ENCODE measurements at regions not wholly inside any gene's neighbourhood (a gene's known extent, or its start where the extent isn't known, plus 50 kb on each side); places are given as distances from the start of the nearest gene placed in this dataset.

DNA sequence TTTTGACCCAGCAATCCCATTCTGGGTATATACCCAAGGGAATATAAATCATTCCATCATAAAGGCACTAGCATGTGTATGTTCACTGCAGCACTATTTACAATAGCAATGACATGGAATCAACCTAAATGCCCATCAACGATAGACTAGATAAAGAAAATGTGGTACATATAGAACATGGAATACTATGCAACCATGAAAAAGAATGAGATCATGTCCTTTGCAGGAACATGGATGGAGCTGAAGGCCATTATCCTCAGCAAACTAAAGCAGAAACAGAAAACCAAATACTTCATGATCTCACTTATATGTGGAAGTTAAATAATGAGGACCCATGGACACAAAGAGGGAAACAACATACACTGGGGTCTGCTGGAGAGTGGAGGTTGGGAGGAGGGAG lies 58.0 kb upstream of the STARD3NL start:
- intact Hi-C loops (cut with micrococcal nuclease) = no loop called here

More for the DNA sequence above, 58.0 kb upstream of the STARD3NL start:
- BruUV-seq (replicated peaks) = no TSS peak
- Histone ChIP-seq H3K4me1 (ENCODE audit: control insufficient read depth, insufficient read depth, low read length) (no peaks in the 10 kb centered on the region), H2BK20ac (ENCODE audit: low read depth, low read length) (no peak overlapping the region), H2AFZ (replicated peaks; ENCODE audit: low read length, poor library complexity) (no peak overlapping the region), H4K91ac (ENCODE audit: insufficient read depth, low read depth, low read length) (no peak overlapping the region), H3K9me3 (ENCODE audit: control insufficient read depth, insufficient read depth, low read length) (no peaks in the 10 kb centered on the region), H3K9me1 (ENCODE audit: insufficient read depth, low read length) (no peaks in the 10 kb centered on the region), H3K56ac (ENCODE audit: extremely low read depth, insufficient read depth, low read length) (no peak overlapping the region), H3K18ac (ENCODE audit: low read depth, low read length) (no peak overlapping the region), H2BK120ac (ENCODE audit: low read depth, low read length) (no peak overlapping the region), H3K14ac (replicated peaks; ENCODE audit: low read depth, low read length) (no peak overlapping the region), H2BK5ac (ENCODE audit: low read depth, low read length, poor library complexity, severe bottlenecking) (no peak overlapping the region), H3K36me3 (ENCODE audit: control insufficient read depth, insufficient read depth, low read length) (no peaks in the 10 kb centered on the region), H2AK9ac (replicated peaks; ENCODE audit: low read depth, low read length, poor library complexity) (no peak overlapping the region), H3K27me3 (ENCODE audit: control insufficient read depth, insufficient read depth, low read length) (no peaks in the 10 kb centered on the region; the same call in 1 of the 2 replicates), H4K5ac (ENCODE audit: low read depth, low read length) (no peak overlapping the region), H3K23ac (ENCODE audit: low read depth, low read length) (no peak overlapping the region), H2BK15ac (ENCODE audit: low read depth, low read length) (no peak overlapping the region), H3K27ac (ENCODE audit: insufficient read depth, low read length) (no peak overlapping the region), H4K20me1 (ENCODE audit: insufficient read depth, low read length) (no peaks in the 10 kb centered on the region), H3K4me3 (ENCODE audit: insufficient read depth, low read depth, low read length) (no peak overlapping the region), H3K9ac (ENCODE audit: low read depth, low read length) (no peak overlapping the region), H2AK5ac (ENCODE audit: low read depth, low read length) (no peak overlapping the region), H3K4me2 (ENCODE audit: low read depth, low read length) (no peak overlapping the region), H3K79me1 (ENCODE audit: low read depth in 1 of 2, low read length in 2 of 2) (no peaks in the 10 kb centered on the region), H4K8ac (ENCODE audit: low read depth in 2 of 2, low read length in 2 of 2) (no peak overlapping the region), H3K4ac (ENCODE audit: low read depth, low read length) (no peak overlapping the region)
- dilution Hi-C loops (cut with HindIII; ENCODE audit: low sequenced_read_pairs, unreplicated experiment) = no loop called here
- no CpG with 5 or more reads among the region's 1 CpG for WGBS, 2 experiments (ENCODE audit: extremely low coverage in 2 of 2, insufficient read length in 1 of 2)
- DNase-seq = no peak
- no peak for TF ChIP-seq RFX5 (IDR thresholded peaks at IDR 0.05; ENCODE audit: low read depth, low read length)
- no peak for TF ChIP-seq RAD21 (IDR thresholded peaks at IDR 0.05; ENCODE audit: low read length)
- no peak for TF ChIP-seq FOS (IDR thresholded peaks at IDR 0.05; ENCODE audit: low read depth, low read length)
- TF ChIP-seq, protein P1, sequence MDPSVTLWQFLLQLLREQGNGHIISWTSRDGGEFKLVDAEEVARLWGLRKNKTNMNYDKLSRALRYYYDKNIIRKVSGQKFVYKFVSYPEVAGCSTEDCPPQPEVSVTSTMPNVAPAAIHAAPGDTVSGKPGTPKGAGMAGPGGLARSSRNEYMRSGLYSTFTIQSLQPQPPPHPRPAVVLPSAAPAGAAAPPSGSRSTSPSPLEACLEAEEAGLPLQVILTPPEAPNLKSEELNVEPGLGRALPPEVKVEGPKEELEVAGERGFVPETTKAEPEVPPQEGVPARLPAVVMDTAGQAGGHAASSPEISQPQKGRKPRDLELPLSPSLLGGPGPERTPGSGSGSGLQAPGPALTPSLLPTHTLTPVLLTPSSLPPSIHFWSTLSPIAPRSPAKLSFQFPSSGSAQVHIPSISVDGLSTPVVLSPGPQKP (IDR thresholded peaks at IDR 0.05; ENCODE audit: borderline replicate concordance, low read depth, low read length) = no peak
- TF ChIP-seq CEBPB (IDR thresholded peaks at IDR 0.05; ENCODE audit: low read depth, low read length) = no peak
- no peak for TF ChIP-seq BHLHE40 (IDR thresholded peaks at IDR 0.05; ENCODE audit: low read depth, low read length)
- TF ChIP-seq CHD1 (IDR thresholded peaks at IDR 0.05; ENCODE audit: low read depth, low read length) = no peak
- TF ChIP-seq, protein P2, sequence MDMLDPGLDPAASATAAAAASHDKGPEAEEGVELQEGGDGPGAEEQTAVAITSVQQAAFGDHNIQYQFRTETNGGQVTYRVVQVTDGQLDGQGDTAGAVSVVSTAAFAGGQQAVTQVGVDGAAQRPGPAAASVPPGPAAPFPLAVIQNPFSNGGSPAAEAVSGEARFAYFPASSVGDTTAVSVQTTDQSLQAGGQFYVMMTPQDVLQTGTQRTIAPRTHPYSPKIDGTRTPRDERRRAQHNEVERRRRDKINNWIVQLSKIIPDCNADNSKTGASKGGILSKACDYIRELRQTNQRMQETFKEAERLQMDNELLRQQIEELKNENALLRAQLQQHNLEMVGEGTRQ (IDR thresholded peaks at IDR 0.05; ENCODE audit: low read depth, low read length) = no peak
- TF ChIP-seq, protein P3, sequence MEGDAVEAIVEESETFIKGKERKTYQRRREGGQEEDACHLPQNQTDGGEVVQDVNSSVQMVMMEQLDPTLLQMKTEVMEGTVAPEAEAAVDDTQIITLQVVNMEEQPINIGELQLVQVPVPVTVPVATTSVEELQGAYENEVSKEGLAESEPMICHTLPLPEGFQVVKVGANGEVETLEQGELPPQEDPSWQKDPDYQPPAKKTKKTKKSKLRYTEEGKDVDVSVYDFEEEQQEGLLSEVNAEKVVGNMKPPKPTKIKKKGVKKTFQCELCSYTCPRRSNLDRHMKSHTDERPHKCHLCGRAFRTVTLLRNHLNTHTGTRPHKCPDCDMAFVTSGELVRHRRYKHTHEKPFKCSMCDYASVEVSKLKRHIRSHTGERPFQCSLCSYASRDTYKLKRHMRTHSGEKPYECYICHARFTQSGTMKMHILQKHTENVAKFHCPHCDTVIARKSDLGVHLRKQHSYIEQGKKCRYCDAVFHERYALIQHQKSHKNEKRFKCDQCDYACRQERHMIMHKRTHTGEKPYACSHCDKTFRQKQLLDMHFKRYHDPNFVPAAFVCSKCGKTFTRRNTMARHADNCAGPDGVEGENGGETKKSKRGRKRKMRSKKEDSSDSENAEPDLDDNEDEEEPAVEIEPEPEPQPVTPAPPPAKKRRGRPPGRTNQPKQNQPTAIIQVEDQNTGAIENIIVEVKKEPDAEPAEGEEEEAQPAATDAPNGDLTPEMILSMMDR (conservative IDR thresholded peaks at IDR 0.05; ENCODE audit: low read depth, low read length) = no peak
- TF ChIP-seq SMC3 (IDR thresholded peaks at IDR 0.05; ENCODE audit: low read depth, low read length) = no peak
- TF ChIP-seq MAFK (IDR thresholded peaks at IDR 0.05; ENCODE audit: low read depth, low read length) = no peak
- TF ChIP-seq MAZ (IDR thresholded peaks at IDR 0.05; ENCODE audit: borderline replicate concordance, low read depth, low read length) = no peak
- no peak for TF ChIP-seq POLR2A (IDR thresholded peaks at IDR 0.05; ENCODE audit: low read depth, low read length)
- TF ChIP-seq MXI1 (IDR thresholded peaks at IDR 0.05; ENCODE audit: borderline replicate concordance, low read depth, low read length) = no peak
- in situ Hi-C loops (cut with MboI; ENCODE audit: low sequenced_read_pairs) = no loop called here
- ChIA-PET CTCF (interaction anchor here (0.8 kb wide), 1 partner anchor 103 kb away, joined by 4 read pairs; no protein-coding TSS in a partner anchor), POLR2A (ENCODE audit: unreplicated experiment) (no interaction called here)
- ATAC-seq (ENCODE audit: low read depth) = no peak

All from IMR-90 (cell line).